Neural progenitor cell (in vitro differentiated cells): ENCODE measurements at regions not wholly inside any gene's neighbourhood (a gene's known extent, or its start where the extent isn't known, plus 50 kb on each side); places are given as distances from the start of the nearest gene placed in this dataset.
"Not testable (repeated sequence)": the region's sequence is repeated elsewhere in the genome, so short reads cannot be mapped to it uniquely, and the experiment has no call there.

Experiments used
- DNase-seq: peaks from one replicate; pipeline ENCODE4 v3.0.0-alpha.2; 2016; ENCODE audit warnings: low spot score
- H2AFZ ChIP-seq: fragments of 200-600 bp; sonication (generic); replicated peaks from 2 replicates; pipeline ENCODE4 v1.6.1; 2016; ENCODE audit warnings: antibody characterized with exemption
- H3F3A ChIP-seq: fragments of 200-600 bp; sonication (generic); 2 replicates; pipeline ENCODE4 v1.6.1; 2016; ENCODE audit warnings: antibody characterized with exemption, low read depth
- H3K27ac ChIP-seq: fragments of 200-600 bp; sonication (generic); 2 replicates; pipeline ENCODE4 v1.5.1; 2016; ENCODE audit warnings: mild to moderate bottlenecking
- H3K27me3 ChIP-seq: fragments of 200-600 bp; sonication (generic); 2 replicates; pipeline ENCODE4 v1.6.1; 2016; ENCODE audit warnings: mild to moderate bottlenecking, moderate library complexity
- H3K36me3 ChIP-seq: fragments of 200-600 bp; sonication (generic); 2 replicates; pipeline ENCODE4 v1.5.1; 2016
- H3K4me1 ChIP-seq: fragments of 200-600 bp; sonication (generic); 2 replicates; pipeline ENCODE4 v1.6.1; 2016; ENCODE audit warnings: mixed run types
- H3K4me2 ChIP-seq: fragments of 200-600 bp; sonication (generic); 2 replicates; pipeline ENCODE4 v1.6.1; 2016
- H3K4me3 ChIP-seq: fragments of 200-600 bp; sonication (generic); 2 replicates; pipeline ENCODE4 v1.5.1; 2016
- H3K79me2 ChIP-seq: fragments of 200-600 bp; sonication (generic); 2 replicates; pipeline ENCODE4 v1.6.1; 2016; ENCODE audit warnings: low read depth
- H3K9ac ChIP-seq: fragments of 200-600 bp; sonication (generic); 2 replicates; pipeline ENCODE4 v1.6.1; 2016
- H3K9me3 ChIP-seq: fragments of 200-600 bp; sonication (generic); 2 replicates; pipeline ENCODE4 v1.5.1; 2016; ENCODE audit warnings: low read depth
- H4K20me1 ChIP-seq: fragments of 200-600 bp; sonication (generic); 2 replicates; pipeline ENCODE4 v1.6.1; 2016; ENCODE audit warnings: low read depth
- H3K27ac Mint-ChIP-seq: 3 replicates; pipeline ENCODE4 v1.8.0; 2021; ENCODE audit warnings: mixed read lengths
- H3K27me3 Mint-ChIP-seq: 2 replicates; pipeline ENCODE4 v1.8.0; 2022; ENCODE audit warnings: low read depth, mild to moderate bottlenecking, inconsistent platforms, moderate library complexity, mixed read lengths; ENCODE audit not compliant: insufficient read depth
- H3K36me3 Mint-ChIP-seq: 3 replicates; pipeline ENCODE4 v1.8.0; 2021; ENCODE audit warnings: mixed read lengths
- H3K4me1 Mint-ChIP-seq: 3 replicates; pipeline ENCODE4 v1.8.0; 2021; ENCODE audit warnings: mixed read lengths
- H3K4me3 Mint-ChIP-seq: 3 replicates; pipeline ENCODE4 v1.8.0; 2021; ENCODE audit warnings: mild to moderate bottlenecking, moderate library complexity, mixed read lengths
- H3K9me3 Mint-ChIP-seq: 3 replicates; pipeline ENCODE4 v1.8.0; 2020; ENCODE audit warnings: mixed read lengths
- EZH2 ChIP-seq: fragments of 200-600 bp; sonication (generic); IDR thresholded peaks from 2 replicates; pipeline ENCODE4 v1.6.1; 2017; ENCODE audit warnings: antibody characterized with exemption, mild to moderate bottlenecking, moderate library complexity
- EZH2phosphoT487 ChIP-seq: fragments of 200-600 bp; sonication (generic); IDR thresholded peaks from 2 replicates; pipeline ENCODE4 v1.6.1; 2017; ENCODE audit warnings: antibody characterized with exemption
- TF ChIP-seq, protein P1 (sequence below): fragments of 200-600 bp; sonication (generic); IDR thresholded peaks from 2 replicates; pipeline ENCODE4 v1.5.1; 2017; ENCODE audit warnings: antibody characterized with exemption, mild to moderate bottlenecking

DNA sequence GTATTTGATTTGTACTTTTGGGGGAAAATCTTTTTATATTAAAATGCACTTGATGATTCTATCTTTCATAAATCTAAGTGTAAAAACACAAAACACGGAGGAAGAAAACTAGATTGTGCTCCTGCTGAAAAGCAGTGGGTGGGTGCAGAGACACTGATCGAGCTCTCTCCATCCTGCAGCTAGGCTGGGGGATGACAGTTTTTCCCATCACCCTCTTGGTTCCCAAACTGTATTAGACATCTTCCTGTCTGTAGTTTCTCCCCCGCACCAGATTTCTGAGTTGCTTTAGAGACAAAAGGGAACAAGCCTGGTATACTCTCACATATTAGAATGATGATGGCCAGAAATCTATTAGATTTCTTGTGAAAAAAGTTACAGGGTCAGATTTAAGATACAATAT, 99.6 kb downstream of the FAM114A2 start:
- Histone ChIP-seq H3K27ac (no peak overlapping the region), H2AFZ (no peak overlapping the region), H3K4me3 (no peak overlapping the region), H3K4me2 (no peak overlapping the region), H3K27me3 (no peaks in the 10 kb centered on the region), H4K20me1 (no peaks in the 10 kb centered on the region), H3K9me3 (peaks cover 5% of the 10 kb centered on the region), H3K4me1 (no peaks in the 10 kb centered on the region), H3K9ac (no peak overlapping the region), H3K79me2 (no peaks in the 10 kb centered on the region), H3F3A (no peaks in the 10 kb centered on the region), H3K36me3 (no peaks in the 10 kb centered on the region)
- H3K9me3 Mint-ChIP-seq: peaks cover 62% of the 10 kb centered on the region
- peaks cover 3% of the 10 kb centered on the region for H3K27me3 Mint-ChIP-seq
- peaks cover 2% of the 10 kb centered on the region for H3K36me3 Mint-ChIP-seq
- TF ChIP-seq EZH2 (no peak), EZH2phosphoT487 (no peak)
- TF ChIP-seq, protein P1, sequence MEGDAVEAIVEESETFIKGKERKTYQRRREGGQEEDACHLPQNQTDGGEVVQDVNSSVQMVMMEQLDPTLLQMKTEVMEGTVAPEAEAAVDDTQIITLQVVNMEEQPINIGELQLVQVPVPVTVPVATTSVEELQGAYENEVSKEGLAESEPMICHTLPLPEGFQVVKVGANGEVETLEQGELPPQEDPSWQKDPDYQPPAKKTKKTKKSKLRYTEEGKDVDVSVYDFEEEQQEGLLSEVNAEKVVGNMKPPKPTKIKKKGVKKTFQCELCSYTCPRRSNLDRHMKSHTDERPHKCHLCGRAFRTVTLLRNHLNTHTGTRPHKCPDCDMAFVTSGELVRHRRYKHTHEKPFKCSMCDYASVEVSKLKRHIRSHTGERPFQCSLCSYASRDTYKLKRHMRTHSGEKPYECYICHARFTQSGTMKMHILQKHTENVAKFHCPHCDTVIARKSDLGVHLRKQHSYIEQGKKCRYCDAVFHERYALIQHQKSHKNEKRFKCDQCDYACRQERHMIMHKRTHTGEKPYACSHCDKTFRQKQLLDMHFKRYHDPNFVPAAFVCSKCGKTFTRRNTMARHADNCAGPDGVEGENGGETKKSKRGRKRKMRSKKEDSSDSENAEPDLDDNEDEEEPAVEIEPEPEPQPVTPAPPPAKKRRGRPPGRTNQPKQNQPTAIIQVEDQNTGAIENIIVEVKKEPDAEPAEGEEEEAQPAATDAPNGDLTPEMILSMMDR: no peak
- no peak overlapping the region for H3K27ac Mint-ChIP-seq
- H3K4me1 Mint-ChIP-seq: peaks cover 3% of the 10 kb centered on the region
- H3K4me3 Mint-ChIP-seq: no peak overlapping the region
- no peak for DNase-seq

DNA sequence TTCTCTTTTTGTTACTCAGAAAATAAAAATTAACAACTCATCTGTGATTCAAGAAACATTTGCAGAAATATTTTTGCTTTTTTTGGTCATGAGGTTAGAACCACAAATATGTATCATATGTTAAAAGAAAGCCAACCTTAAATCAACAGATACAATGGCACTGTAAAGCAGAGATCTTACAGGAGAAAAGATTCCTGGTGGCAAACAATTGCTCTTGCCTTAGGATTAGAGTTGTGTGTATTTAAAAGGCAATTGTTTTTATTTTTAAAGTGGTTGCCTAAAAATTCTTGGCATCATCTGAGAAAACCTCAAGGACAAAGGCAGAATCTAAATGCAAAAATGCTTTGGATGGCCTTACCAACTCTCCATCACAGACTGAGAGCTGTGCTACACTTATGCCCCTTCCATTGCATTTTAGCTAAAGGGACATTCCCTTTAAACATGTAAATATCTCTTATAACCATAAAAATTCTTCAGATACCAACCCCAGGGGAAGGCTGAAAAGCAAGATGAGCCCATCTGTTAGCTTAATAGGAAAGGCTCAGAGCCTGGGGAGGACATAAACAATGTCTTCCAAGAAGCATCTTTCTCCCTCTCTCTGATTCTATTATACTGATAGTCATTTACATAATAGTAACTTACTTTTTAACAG, 100.4 kb downstream of the FAM114A2 start:
- Histone ChIP-seq H2AFZ (no peak overlapping the region), H3K4me1 (no peaks in the 10 kb centered on the region), H3K79me2 (no peaks in the 10 kb centered on the region), H3K27me3 (no peaks in the 10 kb centered on the region), H3K27ac (no peak overlapping the region), H3F3A (no peaks in the 10 kb centered on the region), H3K9ac (no peak overlapping the region), H4K20me1 (no peaks in the 10 kb centered on the region), H3K4me3 (no peak overlapping the region), H3K9me3 (peaks cover 5% of the 10 kb centered on the region), H3K4me2 (no peak overlapping the region), H3K36me3 (no peaks in the 10 kb centered on the region)
- DNase-seq: no peak
- no peak for TF ChIP-seq EZH2
- no peak for TF ChIP-seq EZH2phosphoT487
- TF ChIP-seq, protein P1: no peak
- Mint-ChIP-seq H3K4me3 (no peak overlapping the region), H3K27ac (no peak overlapping the region), H3K36me3 (peaks cover 2% of the 10 kb centered on the region), H3K9me3 (peaks cover 57% of the 10 kb centered on the region), H3K27me3 (peaks cover 3% of the 10 kb centered on the region), H3K4me1 (peaks cover 3% of the 10 kb centered on the region)

DNA sequence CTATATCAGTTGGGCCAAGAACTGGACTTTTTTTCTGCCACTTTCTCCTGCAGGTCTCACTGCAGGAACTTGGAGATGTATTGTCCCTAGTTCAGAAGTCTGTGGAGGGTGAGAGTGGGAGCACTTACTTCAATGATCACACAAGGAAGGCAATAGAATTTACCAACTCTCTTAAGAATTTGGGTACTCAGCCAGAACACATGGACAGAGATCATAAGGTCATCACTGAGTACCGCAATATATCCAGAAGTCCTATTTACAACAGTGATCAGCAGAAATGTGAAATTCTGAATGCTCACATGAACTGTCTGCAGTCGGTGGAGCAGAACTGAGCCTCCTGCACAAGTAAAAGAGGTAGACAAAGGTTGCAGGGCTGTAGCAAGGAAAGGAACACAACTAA, 101.0 kb downstream of the FAM114A2 start:
- H3K9ac ChIP-seq: no peak overlapping the region
- TF ChIP-seq, protein P1: no peak
- no peak for TF ChIP-seq EZH2phosphoT487
- no peak for TF ChIP-seq EZH2
- Mint-ChIP-seq H3K27ac (no peak overlapping the region), H3K4me3 (no peak overlapping the region), H3K27me3 (peaks cover 3% of the 10 kb centered on the region), H3K9me3 (peaks cover 52% of the 10 kb centered on the region), H3K4me1 (peaks cover 3% of the 10 kb centered on the region), H3K36me3 (peaks cover 2% of the 10 kb centered on the region)
- no peaks in the 10 kb centered on the region for H3K27me3 ChIP-seq
- H2AFZ ChIP-seq: no peak overlapping the region
- peaks cover 5% of the 10 kb centered on the region for H3K9me3 ChIP-seq
- no peak overlapping the region for H3K27ac ChIP-seq
- no peaks in the 10 kb centered on the region for H4K20me1 ChIP-seq
- no peak overlapping the region for H3K4me2 ChIP-seq
- H3K36me3 ChIP-seq: no peaks in the 10 kb centered on the region
- no peaks in the 10 kb centered on the region for H3K79me2 ChIP-seq
- DNase-seq: no peak
- no peak overlapping the region for H3K4me3 ChIP-seq
- no peaks in the 10 kb centered on the region for H3K4me1 ChIP-seq
- no peaks in the 10 kb centered on the region for H3F3A ChIP-seq

DNA sequence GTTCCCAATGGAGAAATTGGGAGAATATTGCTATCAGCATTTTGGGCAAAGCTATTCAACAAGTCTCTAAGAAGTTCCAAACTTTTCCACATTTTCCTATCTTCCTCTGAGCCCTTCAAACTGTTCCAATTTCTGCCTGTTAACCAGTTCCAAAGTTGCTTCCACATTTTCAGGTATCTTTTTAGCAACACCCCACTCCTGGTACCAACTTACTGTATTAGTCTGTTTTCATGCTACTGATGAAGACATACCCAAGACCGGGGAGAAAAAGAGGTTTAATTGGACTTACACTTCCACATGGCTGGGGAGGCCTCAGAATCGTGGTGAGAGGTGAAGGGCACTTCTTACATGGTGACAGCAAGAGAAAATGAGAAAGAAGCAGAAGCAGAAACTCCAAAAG, 103.6 kb downstream of the FAM114A2 start:
- not testable (repeated sequence) for H3K4me3 ChIP-seq, H3K4me3 Mint-ChIP-seq, H3K4me1 ChIP-seq, H4K20me1 ChIP-seq, H3K9me3 ChIP-seq, H3K27me3 ChIP-seq, DNase-seq, H3K27ac ChIP-seq, H3K9ac ChIP-seq, H3K36me3 Mint-ChIP-seq, H3K79me2 ChIP-seq, H3K4me2 ChIP-seq, H3K27me3 Mint-ChIP-seq, H3F3A ChIP-seq, H3K4me1 Mint-ChIP-seq, H3K36me3 ChIP-seq, H2AFZ ChIP-seq, H3K27ac Mint-ChIP-seq
- H3K9me3 Mint-ChIP-seq: peaks cover 36% of the 10 kb centered on the region
